Mucosa of gallbladder (tissue), 1 donor: ENCODE measurements at regions not wholly inside any gene's neighbourhood (a gene's known extent, or its start where the extent isn't known, plus 50 kb on each side); places are given as distances from the start of the nearest gene placed in this dataset.
A peak's percentile ranks its signal among the peaks of the same experiment; 100 is the strongest.
"Not testable (repeated sequence)": the region's sequence is repeated elsewhere in the genome, so short reads cannot be mapped to it uniquely, and the experiment has no call there.

Experiments used
- DNase-seq: peaks from one replicate; pipeline ENCODE4 v3.0.0-alpha.2; 2020; ENCODE audit warnings: low spot score
- donor health status: DM: no; HTN: no; CAD: no.

- DNase-seq, result no peak
These were observed 91.3 kb upstream of the ABI1 start for GRCh38 chr10:26952094-26952493.

GRCh38 chr10:26951650-26952049, 90.9 kb upstream of the ABI1 start:
- DNase-seq, result no peak

DNA sequence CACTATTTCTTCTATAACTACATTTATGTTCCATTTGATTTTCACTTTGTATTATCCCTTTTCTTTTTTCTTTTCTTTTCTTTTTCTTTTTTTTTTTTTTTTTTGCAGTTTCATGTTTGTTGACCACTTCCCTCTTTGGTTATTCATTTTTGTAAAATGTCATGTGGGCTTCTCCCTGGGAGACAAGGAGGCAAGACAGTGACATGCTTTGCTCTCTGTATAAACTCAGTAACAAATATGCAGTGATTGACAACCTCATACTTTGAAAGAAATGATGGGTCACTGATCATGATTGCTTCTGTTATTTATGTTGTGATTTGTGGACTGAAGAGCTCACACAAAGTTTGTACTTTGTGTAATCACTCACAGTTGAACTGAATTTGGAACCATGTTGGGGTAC, 90.2 kb upstream of the ABI1 start:
- no peak for DNase-seq

- DNase-seq, result no peak
These were observed 85.5 kb upstream of the ABI1 start for GRCh38 chr10:26946102-26946811.

GRCh38 chr10:26944261-26944882, 83.6 kb upstream of the ABI1 start:
- no peak for DNase-seq

GRCh38 chr10:26939962-26940354, 79.2 kb upstream of the ABI1 start:
- no peak for DNase-seq

- no peak for DNase-seq
These were observed 78.7 kb upstream of the ABI1 start for GRCh38 chr10:26939290-26939961.

DNA sequence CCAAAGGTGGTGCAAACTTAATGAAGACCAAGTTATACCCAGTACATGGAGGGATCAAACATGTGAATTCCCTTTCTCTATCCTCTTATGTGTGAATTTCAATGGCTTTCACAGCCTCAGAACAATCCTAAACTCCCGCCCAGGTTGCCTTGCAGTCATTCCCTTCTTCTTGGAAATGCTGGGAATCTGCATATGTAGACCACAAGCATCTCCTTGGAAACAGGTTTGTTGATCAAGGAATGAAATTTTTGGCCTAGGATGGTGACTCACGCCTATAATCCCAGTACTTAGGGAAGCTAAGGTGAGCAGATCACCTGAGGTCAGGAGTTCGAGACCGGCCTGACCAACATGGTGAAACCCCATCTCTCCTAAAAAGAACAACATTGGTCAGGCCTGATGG, 77.8 kb upstream of the ABI1 start:
- DNase-seq, result no peak

- no peak for DNase-seq
These were observed 76.6 kb upstream of the ABI1 start for GRCh38 chr10:26937371-26937770.

GRCh38 chr10:26934190-26934589, 73.4 kb upstream of the ABI1 start:
- DNase-seq, result not testable (repeated sequence)

DNA sequence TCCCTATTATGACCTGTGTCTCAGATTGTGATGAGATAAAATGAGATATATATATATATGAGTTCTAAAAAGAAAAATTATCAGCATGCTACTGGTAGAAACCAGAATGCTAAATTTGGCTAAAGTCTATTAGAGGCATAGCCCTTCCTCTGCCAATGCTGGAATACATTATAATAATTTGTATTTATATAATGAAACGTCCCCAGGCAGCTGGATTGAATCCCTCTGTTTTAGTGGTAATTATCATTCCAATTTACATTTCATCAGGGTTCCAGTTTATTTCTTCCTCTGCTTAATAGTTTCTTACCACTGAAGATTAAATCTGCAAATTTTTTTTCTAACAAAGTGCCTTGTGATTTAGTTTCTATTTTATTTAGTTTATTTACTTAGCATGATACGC, 71.8 kb upstream of the ABI1 start:
- DNase-seq, result no peak

GRCh38 chr10:26931223-26931622, 70.5 kb upstream of the ABI1 start:
- peak; percentile 42 for DNase-seq

- not testable (repeated sequence) for DNase-seq
These were observed 62.1 kb upstream of the ABI1 start for GRCh38 chr10:26922824-26923223.

DNA sequence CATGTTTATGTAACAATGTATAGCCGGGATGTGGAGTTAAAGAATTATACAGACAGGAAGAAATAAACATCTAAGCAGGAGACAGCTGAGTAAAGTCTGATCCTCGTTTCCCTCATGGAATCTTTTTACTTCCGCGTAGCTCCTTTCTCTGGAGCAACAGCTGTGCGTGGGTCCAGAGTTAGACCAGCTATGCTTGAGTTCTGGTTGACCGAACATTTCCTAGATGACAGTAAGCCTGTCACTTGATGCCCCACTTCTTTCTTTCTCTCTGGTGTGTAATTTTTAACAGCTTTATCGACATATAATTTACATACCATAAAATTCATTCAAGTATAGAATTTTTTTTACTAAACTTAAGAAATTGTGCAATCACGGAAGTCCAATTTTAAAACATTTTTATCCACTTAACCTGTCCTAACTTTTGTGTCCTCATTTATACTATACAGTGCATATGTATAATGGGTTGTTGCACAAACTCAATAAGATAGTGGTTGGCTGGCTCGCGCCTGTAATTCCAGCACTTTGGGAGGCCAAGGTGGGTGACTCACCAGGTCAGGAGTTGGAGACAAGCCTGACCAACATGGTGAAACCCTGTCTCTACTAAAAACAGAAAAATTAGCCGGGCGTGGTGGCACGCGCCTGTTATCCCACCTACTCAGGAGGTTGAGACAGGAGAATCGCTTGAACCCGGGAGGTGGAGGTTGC, 58.5 kb upstream of the ABI1 start:
- DNase-seq, result not testable (repeated sequence)

DNA sequence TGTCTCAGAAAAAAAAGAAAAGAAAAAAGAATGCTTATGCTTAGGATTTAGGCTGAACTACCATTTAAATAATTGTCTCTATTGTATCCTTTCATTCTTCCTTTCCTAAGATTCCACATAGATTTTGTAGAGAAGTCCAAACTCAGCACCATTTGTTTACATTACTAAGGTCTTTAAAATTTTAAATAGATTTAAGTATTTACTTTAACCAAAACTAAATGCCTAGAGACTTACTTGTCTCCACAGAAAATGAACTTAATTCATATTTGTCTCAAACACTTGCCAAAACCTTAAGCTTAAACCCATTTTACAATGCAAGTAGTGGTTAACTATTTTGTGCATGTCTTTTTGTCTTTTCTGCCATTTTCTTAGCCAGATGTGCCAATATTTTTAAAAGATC, 54.1 kb upstream of the ABI1 start:
- DNase-seq, result no peak

- DNase-seq, result no peak
These were observed 51.2 kb upstream of the ABI1 start for GRCh38 chr10:26911811-26912461.
